Activated T-cell treated with anti-CD3 and anti-CD28 coated beads for 48 hours (primary cell): ENCODE measurements at regions not wholly inside any gene's neighbourhood (a gene's known extent, or its start where the extent isn't known, plus 50 kb on each side); places are given as distances from the start of the nearest gene placed in this dataset.
"Not testable (repeated sequence)": the region's sequence is repeated elsewhere in the genome, so short reads cannot be mapped to it uniquely, and the experiment has no call there.

Experiments
- DNase-seq: peaks from one replicate; pipeline ENCODE4 v3.0.0-alpha.2; 2020; ENCODE audit warnings: low read depth

- no peak for DNase-seq
These were observed 483.7 kb downstream of the TSHZ3 start for GRCh38 chr19:30865511-30865910.

- no peak for DNase-seq
These were observed 484.6 kb downstream of the TSHZ3 start for GRCh38 chr19:30864391-30865215.

GRCh38 chr19:30862876-30863275, 486.4 kb downstream of the TSHZ3 start:
- DNase-seq = no peak

GRCh38 chr19:30861919-30862318, 487.3 kb downstream of the TSHZ3 start:
- no peak for DNase-seq

GRCh38 chr19:30857966-30858490, 485.8 kb downstream of the ZNF536 start:
- no peak for DNase-seq

- no peak for DNase-seq
These were observed 485.2 kb downstream of the ZNF536 start for GRCh38 chr19:30857388-30857787.

- no peak for DNase-seq
These were observed 484.6 kb downstream of the ZNF536 start for GRCh38 chr19:30856786-30857185.

- DNase-seq = no peak
These were observed 484.2 kb downstream of the ZNF536 start for GRCh38 chr19:30856376-30856775.

- no peak for DNase-seq
These were observed 483.3 kb downstream of the ZNF536 start for GRCh38 chr19:30855442-30855841.

GRCh38 chr19:30854661-30855060, 482.5 kb downstream of the ZNF536 start:
- DNase-seq = no peak

- no peak for DNase-seq
These were observed 482.0 kb downstream of the ZNF536 start for GRCh38 chr19:30854207-30854606.

- no peak for DNase-seq
These were observed 480.9 kb downstream of the ZNF536 start for GRCh38 chr19:30853036-30853435.

GRCh38 chr19:30852168-30852567, 480.0 kb downstream of the ZNF536 start:
- DNase-seq = no peak

GRCh38 chr19:30851646-30852045, 479.5 kb downstream of the ZNF536 start:
- DNase-seq = no peak

GRCh38 chr19:30848636-30849425, 476.6 kb downstream of the ZNF536 start:
- DNase-seq = no peak

GRCh38 chr19:30846102-30846501, 473.9 kb downstream of the ZNF536 start:
- no peak for DNase-seq

GRCh38 chr19:30842926-30843325, 470.7 kb downstream of the ZNF536 start:
- DNase-seq = no peak

GRCh38 chr19:30841934-30842333, 469.8 kb downstream of the ZNF536 start:
- DNase-seq = no peak

- no peak for DNase-seq
These were observed 458.7 kb downstream of the ZNF536 start for GRCh38 chr19:30830875-30831274.

GRCh38 chr19:30825505-30825904, 453.3 kb downstream of the ZNF536 start:
- not testable (repeated sequence) for DNase-seq

GRCh38 chr19:30824809-30825208, 452.6 kb downstream of the ZNF536 start:
- DNase-seq = no peak

- DNase-seq = no peak
These were observed 445.9 kb downstream of the ZNF536 start for GRCh38 chr19:30817965-30818567.

- no peak for DNase-seq
These were observed 445.0 kb downstream of the ZNF536 start for GRCh38 chr19:30817197-30817596.
